ENCODE measurements at regions not wholly inside any gene's neighbourhood (a gene's known extent, or its start where the extent isn't known, plus 50 kb on each side); places are given as distances from the start of the nearest gene placed in this dataset.

- Histone ChIP-seq H3K4me1 (ENCODE audit: control insufficient read depth, insufficient read depth, low read length) (peaks cover 36% of the 10 kb centered on the region), H3K9ac (ENCODE audit: low read length) (no peak overlapping the region), H3K9me3 (ENCODE audit: control insufficient read depth, insufficient read depth, low read depth, low read length) (no peaks in the 10 kb centered on the region), H3K36me3 (ENCODE audit: control insufficient read depth, insufficient read depth, low read length) (no peaks in the 10 kb centered on the region), H3K27ac (ENCODE audit: low read depth, low read length) (no peak overlapping the region), H3K4me3 (ENCODE audit: low read depth, low read length) (no peak overlapping the region), H3K27me3 (ENCODE audit: control insufficient read depth, insufficient read depth, low read length) (peaks cover 4% of the 10 kb centered on the region; the same call in 1 of the 2 replicates)
Measured at GRCh38 chr11:69968396-69969347, 109.4 kb upstream of the ANO1 start.

- Histone ChIP-seq H3K9ac (ENCODE audit: low read length) (no peak overlapping the region), H3K36me3 (ENCODE audit: control insufficient read depth, insufficient read depth, low read length) (no peaks in the 10 kb centered on the region), H3K27ac (ENCODE audit: low read depth, low read length) (no peak overlapping the region), H3K4me3 (ENCODE audit: low read depth, low read length) (no peak overlapping the region), H3K4me1 (ENCODE audit: control insufficient read depth, insufficient read depth, low read length) (peaks cover 21% of the 10 kb centered on the region), H3K9me3 (ENCODE audit: control insufficient read depth, insufficient read depth, low read depth, low read length) (no peaks in the 10 kb centered on the region), H3K27me3 (ENCODE audit: control insufficient read depth, insufficient read depth, low read length) (peaks cover 4% of the 10 kb centered on the region; the same call in 1 of the 2 replicates)
Measured at GRCh38 chr11:69969890-69970784, 108.0 kb upstream of the ANO1 start.

- peaks cover 13% of the 10 kb centered on the region for H3K4me1 ChIP-seq (ENCODE audit: control insufficient read depth, insufficient read depth, low read length)
- no peak overlapping the region for H3K27ac ChIP-seq (ENCODE audit: low read depth, low read length)
- no peaks in the 10 kb centered on the region for H3K9me3 ChIP-seq (ENCODE audit: control insufficient read depth, insufficient read depth, low read depth, low read length)
- no peak overlapping the region for H3K9ac ChIP-seq (ENCODE audit: low read length)
- peaks cover 4% of the 10 kb centered on the region; the same call in 1 of the 2 replicates for H3K27me3 ChIP-seq (ENCODE audit: control insufficient read depth, insufficient read depth, low read length)
- H3K4me3 ChIP-seq (ENCODE audit: low read depth, low read length), result no peak overlapping the region
- H3K36me3 ChIP-seq (ENCODE audit: control insufficient read depth, insufficient read depth, low read length), result no peaks in the 10 kb centered on the region
Measured at GRCh38 chr11:69970785-69971535, 107.2 kb upstream of the ANO1 start.

GRCh38 chr11:69971741-69972140 lies 106.4 kb upstream of the ANO1 start:
- no peaks in the 10 kb centered on the region for H3K9me3 ChIP-seq (ENCODE audit: control insufficient read depth, insufficient read depth, low read depth, low read length)
- peaks cover 9% of the 10 kb centered on the region for H3K4me1 ChIP-seq (ENCODE audit: control insufficient read depth, insufficient read depth, low read length)
- H3K27me3 ChIP-seq (ENCODE audit: control insufficient read depth, insufficient read depth, low read length), result peaks cover 4% of the 10 kb centered on the region; the same call in 1 of the 2 replicates
- H3K36me3 ChIP-seq (ENCODE audit: control insufficient read depth, insufficient read depth, low read length), result no peaks in the 10 kb centered on the region
- no peak overlapping the region for H3K9ac ChIP-seq (ENCODE audit: low read length)
- no peak overlapping the region for H3K4me3 ChIP-seq (ENCODE audit: low read depth, low read length)
- no peak overlapping the region for H3K27ac ChIP-seq (ENCODE audit: low read depth, low read length)

GRCh38 chr11:69972351-69972802 lies 105.7 kb upstream of the ANO1 start:
- Histone ChIP-seq H3K4me1 (ENCODE audit: control insufficient read depth, insufficient read depth, low read length) (peaks cover 9% of the 10 kb centered on the region), H3K9me3 (ENCODE audit: control insufficient read depth, insufficient read depth, low read depth, low read length) (no peaks in the 10 kb centered on the region), H3K36me3 (ENCODE audit: control insufficient read depth, insufficient read depth, low read length) (no peaks in the 10 kb centered on the region), H3K27me3 (ENCODE audit: control insufficient read depth, insufficient read depth, low read length) (peaks cover 4% of the 10 kb centered on the region; the same call in 1 of the 2 replicates), H3K27ac (ENCODE audit: low read depth, low read length) (no peak overlapping the region), H3K4me3 (ENCODE audit: low read depth, low read length) (no peak overlapping the region), H3K9ac (ENCODE audit: low read length) (no peak overlapping the region)

- no peaks in the 10 kb centered on the region for H3K9me3 ChIP-seq (ENCODE audit: control insufficient read depth, insufficient read depth, low read depth, low read length)
- H3K4me3 ChIP-seq (ENCODE audit: low read depth, low read length), result no peak overlapping the region
- H3K36me3 ChIP-seq (ENCODE audit: control insufficient read depth, insufficient read depth, low read length), result no peaks in the 10 kb centered on the region
- H3K9ac ChIP-seq (ENCODE audit: low read length), result no peak overlapping the region
- H3K27me3 ChIP-seq (ENCODE audit: control insufficient read depth, insufficient read depth, low read length), result no peaks in the 10 kb centered on the region
- H3K4me1 ChIP-seq (ENCODE audit: control insufficient read depth, insufficient read depth, low read length), result peaks cover 9% of the 10 kb centered on the region
- no peak overlapping the region for H3K27ac ChIP-seq (ENCODE audit: low read depth, low read length)
Measured at GRCh38 chr11:69974528-69974927, 103.6 kb upstream of the ANO1 start.

- H3K9me3 ChIP-seq (ENCODE audit: control insufficient read depth, insufficient read depth, low read depth, low read length), result no peaks in the 10 kb centered on the region
Measured at GRCh38 chr11:69975822-69976221, 102.3 kb upstream of the ANO1 start.

GRCh38 chr11:69976794-69977193 lies 101.3 kb upstream of the ANO1 start:
- Histone ChIP-seq H3K27me3 (ENCODE audit: control insufficient read depth, insufficient read depth, low read length) (no peaks in the 10 kb centered on the region), H3K9ac (ENCODE audit: low read length) (no peak overlapping the region)

More at GRCh38 chr11:69975822-69976221, 102.3 kb upstream of the ANO1 start:
- H3K4me3 ChIP-seq (ENCODE audit: low read depth, low read length), result no peak overlapping the region
- H3K36me3 ChIP-seq (ENCODE audit: control insufficient read depth, insufficient read depth, low read length), result no peaks in the 10 kb centered on the region
- H3K27ac ChIP-seq (ENCODE audit: low read depth, low read length), result no peak overlapping the region
- H3K4me1 ChIP-seq (ENCODE audit: control insufficient read depth, insufficient read depth, low read length), result no peaks in the 10 kb centered on the region
- H3K9ac ChIP-seq (ENCODE audit: low read length), result no peak overlapping the region
- no peaks in the 10 kb centered on the region for H3K27me3 ChIP-seq (ENCODE audit: control insufficient read depth, insufficient read depth, low read length)

GRCh38 chr11:69977951-69978350 lies 100.2 kb upstream of the ANO1 start:
- Histone ChIP-seq H3K4me1 (ENCODE audit: control insufficient read depth, insufficient read depth, low read length) (peaks cover 9% of the 10 kb centered on the region), H3K9me3 (ENCODE audit: control insufficient read depth, insufficient read depth, low read depth, low read length) (no peaks in the 10 kb centered on the region), H3K36me3 (ENCODE audit: control insufficient read depth, insufficient read depth, low read length) (no peaks in the 10 kb centered on the region), H3K27ac (ENCODE audit: low read depth, low read length) (no peak overlapping the region), H3K4me3 (ENCODE audit: low read depth, low read length) (no peak overlapping the region), H3K9ac (ENCODE audit: low read length) (no peak overlapping the region), H3K27me3 (ENCODE audit: control insufficient read depth, insufficient read depth, low read length) (0 out of 2 replicates have a peak, but pooled peaks cover under 1% of the 10 kb centered on the region)

More at GRCh38 chr11:69976794-69977193, 101.3 kb upstream of the ANO1 start:
- no peaks in the 10 kb centered on the region for H3K4me1 ChIP-seq (ENCODE audit: control insufficient read depth, insufficient read depth, low read length)
- H3K27ac ChIP-seq (ENCODE audit: low read depth, low read length), result no peak overlapping the region
- H3K4me3 ChIP-seq (ENCODE audit: low read depth, low read length), result no peak overlapping the region
- H3K36me3 ChIP-seq (ENCODE audit: control insufficient read depth, insufficient read depth, low read length), result no peaks in the 10 kb centered on the region
- no peaks in the 10 kb centered on the region for H3K9me3 ChIP-seq (ENCODE audit: control insufficient read depth, insufficient read depth, low read depth, low read length)

- peaks cover 20% of the 10 kb centered on the region for H3K4me1 ChIP-seq (ENCODE audit: control insufficient read depth, insufficient read depth, low read length)
- no peaks in the 10 kb centered on the region for H3K9me3 ChIP-seq (ENCODE audit: control insufficient read depth, insufficient read depth, low read depth, low read length)
- no peak overlapping the region for H3K9ac ChIP-seq (ENCODE audit: low read length)
- no peak overlapping the region for H3K27ac ChIP-seq (ENCODE audit: low read depth, low read length)
- H3K4me3 ChIP-seq (ENCODE audit: low read depth, low read length), result no peak overlapping the region
- H3K36me3 ChIP-seq (ENCODE audit: control insufficient read depth, insufficient read depth, low read length), result no peaks in the 10 kb centered on the region
- H3K27me3 ChIP-seq (ENCODE audit: control insufficient read depth, insufficient read depth, low read length), result peaks cover 11% of the 10 kb centered on the region
Measured at GRCh38 chr11:69978841-69979614, 99.1 kb upstream of the ANO1 start.
